H1 (cell line): ENCODE measurements at regions not wholly inside any gene's neighbourhood (a gene's known extent, or its start where the extent isn't known, plus 50 kb on each side); places are given as distances from the start of the nearest gene placed in this dataset.

Experiments
- CTCF ChIA-PET: fragments of 300-600 bp; sonication (Branson Sonifier 250); formaldehyde crosslinking; loops from one replicate; lab custom pipeline; 2021; ENCODE audit not compliant: partially characterized antibody; lab: Charles Lee
- POLR2A ChIA-PET: fragments of 300-600 bp; sonication (Branson Sonifier 250); formaldehyde crosslinking; loops from one replicate; lab custom pipeline; 2021; ENCODE audit warnings: inconsistent platforms; ENCODE audit not compliant: partially characterized antibody; lab: Charles Lee
- DNase-seq, 2 experiments: peaks; one replicate each; pipeline versions ENCODE4 v3.0.0 to v3.0.0-alpha.2; 2010 to 2022; ENCODE audit warnings: low spot score in 2 of 2, low read depth in 1 of 2, mixed read lengths in 1 of 2
- FAIRE-seq: peaks from 2 replicates; lab custom pipeline; 2011; peaks lifted over from hg19 to GRCh38; lab: Jason Lieb, UNC
- H2AFZ ChIP-seq: 2 replicates; pipeline ENCODE4 v1.8.1; 2012; ENCODE audit warnings: low read length, inconsistent platforms
- H2AK5ac ChIP-seq: 2 replicates; pipeline ENCODE4 v1.6.1; 2013; ENCODE audit warnings: low read depth, low read length
- H2BK120ac ChIP-seq: replicated peaks from 2 replicates; pipeline ENCODE3; 2013; ENCODE audit warnings: low read depth, low read length, inconsistent platforms
- H2BK12ac ChIP-seq: 2 replicates; pipeline ENCODE4 v1.6.1; 2013; ENCODE audit warnings: low read depth, low read length
- H2BK15ac ChIP-seq: 2 replicates; pipeline ENCODE4 v1.6.1; 2013; ENCODE audit warnings: low read length
- H2BK20ac ChIP-seq: 2 replicates; pipeline ENCODE4 v1.6.1; 2013; ENCODE audit warnings: low read length
- H2BK5ac ChIP-seq: 2 replicates; pipeline ENCODE4 v1.6.1; 2013; ENCODE audit warnings: low read depth, low read length
- H3K14ac ChIP-seq: 2 replicates; pipeline ENCODE4 v1.6.1; 2013; ENCODE audit warnings: inconsistent platforms; ENCODE audit not compliant: insufficient read length
- H3K18ac ChIP-seq: 2 replicates; pipeline ENCODE4 v1.6.1; 2013; ENCODE audit warnings: low read length; ENCODE audit errors: extremely low read depth
- H3K23ac ChIP-seq: 2 replicates; pipeline ENCODE4 v1.6.1; 2013; ENCODE audit warnings: inconsistent platforms; ENCODE audit not compliant: insufficient read length
- H3K23me2 ChIP-seq: 2 replicates; pipeline ENCODE4 v1.6.1; 2013; ENCODE audit warnings: low read depth, low read length
- H3K27ac ChIP-seq: 2 replicates; pipeline ENCODE4 v1.6.1; 2011; ENCODE audit warnings: low read depth, low read length, inconsistent platforms
- H3K27me3 ChIP-seq, 4 experiments: replicated peaks in 1 of 4; 1 replicate in 1 of 4; 2 replicates in 3 of 4; pipeline versions ENCODE4 v1.6.1 to v1.8.1; 2011 to 2013; ENCODE audit warnings: low read length in 3 of 4, mild to moderate bottlenecking in 3 of 4, inconsistent platforms in 2 of 4, mixed read lengths in 2 of 4, moderate library complexity in 1 of 4; ENCODE audit not compliant: control insufficient read depth in 3 of 4, insufficient read depth in 3 of 4; ENCODE audit errors: extremely low read depth in 1 of 4
- H3K36me3 ChIP-seq, 4 experiments: 2 replicates each; pipeline versions ENCODE4 v1.6.1 to v1.8.1; 2011 to 2013; ENCODE audit warnings: mild to moderate bottlenecking in 4 of 4, low read length in 3 of 4, moderate library complexity in 2 of 4, control low read depth in 1 of 4, inconsistent platforms in 1 of 4; ENCODE audit not compliant: insufficient read depth in 4 of 4, control insufficient read depth in 2 of 4
- H3K4ac ChIP-seq: replicated peaks from 2 replicates; pipeline ENCODE3; 2013; ENCODE audit warnings: low read length, low read depth, mixed read lengths, inconsistent platforms; ENCODE audit not compliant: insufficient read length
- H3K4me1 ChIP-seq, 4 experiments: replicated peaks in 1 of 4; 1 replicate in 1 of 4; 2 replicates in 3 of 4; pipeline versions ENCODE4 v1.6.1 to v1.8.1; 2011 to 2013; ENCODE audit warnings: low read length in 3 of 4, inconsistent platforms in 2 of 4, mixed read lengths in 1 of 4; ENCODE audit not compliant: insufficient read depth in 4 of 4, control insufficient read depth in 3 of 4
- H3K4me2 ChIP-seq, 2 experiments: 2 replicates each; pipeline versions ENCODE4 v1.6.1 to v1.8.1; 2011 to 2013; ENCODE audit warnings: low read depth in 2 of 2, low read length in 2 of 2, control low read depth in 1 of 2, inconsistent platforms in 1 of 2, mild to moderate bottlenecking in 1 of 2; ENCODE audit not compliant: insufficient read depth in 1 of 2
- H3K4me3 ChIP-seq, 4 experiments: fragments of 200-600, 300-600 bp in 1 of 4; sonication (generic), shearing (Covaris generic), sonication (Bioruptor Twin) in 1 of 4; 2 replicates each; pipeline versions ENCODE4 v1.5.1 to v1.8.1; 2011 to 2016; ENCODE audit warnings: low read length in 4 of 4, low read depth in 3 of 4, control low read depth in 2 of 4, inconsistent platforms in 2 of 4, mild to moderate bottlenecking in 2 of 4, mixed read lengths in 1 of 4, moderate library complexity in 1 of 4; ENCODE audit not compliant: insufficient read depth in 2 of 4; ENCODE audit errors: extremely low read depth in 1 of 4
- H3K56ac ChIP-seq: replicated peaks from 2 replicates; pipeline ENCODE3; 2013; ENCODE audit warnings: low read depth, mild to moderate bottlenecking, mixed read lengths, low read length, inconsistent platforms; ENCODE audit not compliant: insufficient read length
- H3K79me1 ChIP-seq: 2 replicates; pipeline ENCODE4 v1.6.1; 2013; ENCODE audit warnings: low read depth, low read length, control low read depth
- H3K79me2 ChIP-seq, 2 experiments: 2 replicates each; pipeline versions ENCODE4 v1.6.1 to v1.8.1; 2012 to 2013; ENCODE audit warnings: low read length in 2 of 2, mild to moderate bottlenecking in 2 of 2, inconsistent platforms in 1 of 2; ENCODE audit not compliant: insufficient read depth in 2 of 2, control insufficient read depth in 1 of 2
- H3K9ac ChIP-seq, 4 experiments: replicated peaks in 1 of 4; 1 replicate in 1 of 4; 2 replicates in 3 of 4; pipeline versions ENCODE4 v1.6.1 to v1.8.1; 2011 to 2013; ENCODE audit warnings: low read depth in 3 of 4, low read length in 3 of 4, control low read depth in 2 of 4, mild to moderate bottlenecking in 2 of 4, moderate library complexity in 2 of 4, inconsistent platforms in 1 of 4; ENCODE audit errors: extremely low read depth in 1 of 4
- H3K9me3 ChIP-seq, 2 experiments: 2 replicates each; pipeline versions ENCODE4 v1.6.1 to v1.8.1; 2012 to 2013; ENCODE audit warnings: mild to moderate bottlenecking in 2 of 2, moderate library complexity in 2 of 2, control low read depth in 1 of 2, inconsistent platforms in 1 of 2, low read depth in 1 of 2, low read length in 1 of 2, mixed read lengths in 1 of 2; ENCODE audit not compliant: insufficient read depth in 2 of 2
- H4K20me1 ChIP-seq, 2 experiments: replicated peaks in 1 of 2; 2 replicates each; pipeline versions ENCODE3 to v1.8.1; 2011 to 2013; ENCODE audit warnings: inconsistent platforms in 2 of 2, low read length in 2 of 2, mild to moderate bottlenecking in 1 of 2; ENCODE audit not compliant: insufficient read depth in 2 of 2, control insufficient read depth in 1 of 2
- H4K5ac ChIP-seq: 2 replicates; pipeline ENCODE4 v1.6.1; 2013; ENCODE audit warnings: low read length, low read depth, mixed read lengths, inconsistent platforms; ENCODE audit not compliant: insufficient read length
- H4K8ac ChIP-seq: 2 replicates; pipeline ENCODE4 v1.8.0; 2013; ENCODE audit warnings: mild to moderate bottlenecking, moderate library complexity, low read length, inconsistent platforms; ENCODE audit not compliant: insufficient read depth; ENCODE audit errors: extremely low read depth
- H4K91ac ChIP-seq: replicated peaks from 2 replicates; pipeline ENCODE3; 2013; ENCODE audit warnings: low read length, mixed read lengths, inconsistent platforms; ENCODE audit not compliant: insufficient read length
- EZH2 ChIP-seq: fragments of 200-600 bp; sonication (generic); IDR thresholded peaks from 2 replicates; pipeline ENCODE4 v1.7.1; 2012; ENCODE audit warnings: low read depth, mild to moderate bottlenecking, moderate library complexity, low read length, inconsistent platforms; ENCODE audit not compliant: severe bottlenecking
- KDM4A ChIP-seq: IDR thresholded peaks from one replicate; pipeline ENCODE4 v1.7.1; 2012; ENCODE audit warnings: low read depth, mild to moderate bottlenecking, moderate library complexity, low read length, inconsistent platforms; ENCODE audit not compliant: severe bottlenecking
- PHF8 ChIP-seq: fragments of 200-600 bp; sonication (generic); conservative IDR thresholded peaks from 2 replicates; pipeline ENCODE4 v1.7.1; 2012; ENCODE audit warnings: low read depth, mild to moderate bottlenecking, inconsistent platforms, low read length, moderate library complexity

- no peak for FAIRE-seq
- H2BK12ac ChIP-seq: no peak overlapping the region
- no peaks in the 10 kb centered on the region for H3K79me1 ChIP-seq
- no peak overlapping the region for H3K27ac ChIP-seq
- no peak overlapping the region for H2AFZ ChIP-seq
- no peaks in the 10 kb centered on the region for H3K23me2 ChIP-seq
- H3K9me3 ChIP-seq: no peaks in the 10 kb centered on the region
- H4K91ac ChIP-seq: no peak overlapping the region
- no peak overlapping the region for H2AK5ac ChIP-seq
- no peaks in the 10 kb centered on the region for H3K79me2 ChIP-seq
- DNase-seq: no peak
- H3K14ac ChIP-seq: no peak overlapping the region
- no peak overlapping the region for H3K23ac ChIP-seq
- POLR2A ChIA-PET: no interaction called here
- no peak overlapping the region for H3K4me3 ChIP-seq
- no peak overlapping the region for H2BK20ac ChIP-seq
- no peak overlapping the region for H3K4me2 ChIP-seq
- H2BK120ac ChIP-seq: no peak overlapping the region
- no peak overlapping the region for H3K18ac ChIP-seq
- CTCF ChIA-PET: no interaction called here
- no peaks in the 10 kb centered on the region for H3K4me1 ChIP-seq
- no peak overlapping the region for H4K8ac ChIP-seq
- H3K4ac ChIP-seq: no peak overlapping the region
- H2BK15ac ChIP-seq: no peak overlapping the region
- no peaks in the 10 kb centered on the region for H4K20me1 ChIP-seq
- H3K56ac ChIP-seq: no peak overlapping the region
- H2BK5ac ChIP-seq: no peak overlapping the region
- H3K36me3 ChIP-seq: no peaks in the 10 kb centered on the region
- H3K27me3 ChIP-seq: no peaks in the 10 kb centered on the region
- H3K9ac ChIP-seq: no peak overlapping the region
- no peak overlapping the region for H4K5ac ChIP-seq
- no peak for TF ChIP-seq EZH2
- TF ChIP-seq PHF8: no peak
- no peak for TF ChIP-seq KDM4A
These were observed 342.2 kb upstream of the GALNT5 start for GRCh38 chr2:156915332-156915731.
